Spleen (tissue), 7 donors: ENCODE measurements at regions not wholly inside any gene's neighbourhood (a gene's known extent, or its start where the extent isn't known, plus 50 kb on each side); places are given as distances from the start of the nearest gene placed in this dataset.

Experiments used
- POLR2AphosphoS5 ChIP-seq, 3 donors: sonication (generic); formaldehyde crosslinking; IDR thresholded peaks; one replicate each; pipeline ENCODE4 v1.5.1; 2017; ENCODE audit warnings: antibody characterized with exemption in 3 of 3
- TF ChIP-seq, protein P1 (sequence below), 11 experiments: fragments of 200-600 bp in 7 of 11; fragments of 450-650 bp in 4 of 11; sonication (generic) in 4 of 11; IDR thresholded peaks in 8 of 11; conservative IDR thresholded peaks in 3 of 11; 1 replicate in 7 of 11; 2 replicates in 4 of 11; pipeline versions ENCODE4 v1.4.0 to v1.8.0; 2016 to 2021; ENCODE audit warnings: antibody characterized with exemption in 11 of 11, inconsistent platforms in 4 of 11, mild to moderate bottlenecking in 1 of 11
- donor health status: DM: no; HTN: no; CAD: no; lungs with moderate emphysema.
- donor health status: DM: no; HTN: no; CAD: no.
- donor health status: DM: no; HTN: no; CAD: no.

DNA sequence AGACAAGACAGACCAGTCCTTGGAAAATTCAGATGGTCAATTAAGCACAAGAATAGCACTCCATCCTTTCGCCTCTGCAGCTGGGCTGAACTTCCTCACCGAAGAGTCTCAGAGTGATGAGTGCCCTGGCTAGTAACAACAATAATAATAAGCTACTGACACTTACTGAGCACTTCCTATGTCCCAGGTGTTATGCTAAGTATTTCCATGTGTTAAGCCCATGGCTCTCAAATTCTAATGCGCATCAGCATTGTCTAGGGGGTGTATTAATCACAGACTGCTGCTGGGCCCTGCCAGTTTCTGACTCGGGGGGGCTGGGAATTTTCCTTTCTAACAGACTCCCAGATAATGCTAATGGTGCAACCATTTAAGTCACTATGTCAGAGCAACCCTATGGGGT, 118.2 kb upstream of the LRFN2 start:
- no peak for TF ChIP-seq POLR2AphosphoS5 (IDR thresholded peaks at IDR 0.05)
- TF ChIP-seq, protein P1, sequence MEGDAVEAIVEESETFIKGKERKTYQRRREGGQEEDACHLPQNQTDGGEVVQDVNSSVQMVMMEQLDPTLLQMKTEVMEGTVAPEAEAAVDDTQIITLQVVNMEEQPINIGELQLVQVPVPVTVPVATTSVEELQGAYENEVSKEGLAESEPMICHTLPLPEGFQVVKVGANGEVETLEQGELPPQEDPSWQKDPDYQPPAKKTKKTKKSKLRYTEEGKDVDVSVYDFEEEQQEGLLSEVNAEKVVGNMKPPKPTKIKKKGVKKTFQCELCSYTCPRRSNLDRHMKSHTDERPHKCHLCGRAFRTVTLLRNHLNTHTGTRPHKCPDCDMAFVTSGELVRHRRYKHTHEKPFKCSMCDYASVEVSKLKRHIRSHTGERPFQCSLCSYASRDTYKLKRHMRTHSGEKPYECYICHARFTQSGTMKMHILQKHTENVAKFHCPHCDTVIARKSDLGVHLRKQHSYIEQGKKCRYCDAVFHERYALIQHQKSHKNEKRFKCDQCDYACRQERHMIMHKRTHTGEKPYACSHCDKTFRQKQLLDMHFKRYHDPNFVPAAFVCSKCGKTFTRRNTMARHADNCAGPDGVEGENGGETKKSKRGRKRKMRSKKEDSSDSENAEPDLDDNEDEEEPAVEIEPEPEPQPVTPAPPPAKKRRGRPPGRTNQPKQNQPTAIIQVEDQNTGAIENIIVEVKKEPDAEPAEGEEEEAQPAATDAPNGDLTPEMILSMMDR (IDR thresholded peaks at IDR 0.05 in 8 of 11, conservative IDR thresholded peaks at IDR 0.05 in 3 of 11), result no peak
